CD14-positive monocyte (primary cell): ENCODE measurements at regions not wholly inside any gene's neighbourhood (a gene's known extent, or its start where the extent isn't known, plus 50 kb on each side); places are given as distances from the start of the nearest gene placed in this dataset.
A peak's percentile ranks its signal among the peaks of the same experiment; 100 is the strongest.

Experiments
- DNase-seq, 3 donors: peaks; one replicate each; pipeline ENCODE4 v3.0.0-alpha.2; 2011 to 2022
- H2AFZ ChIP-seq: 2 replicates; pipeline ENCODE4 v1.6.0; 2012; ENCODE audit warnings: mild to moderate bottlenecking, low read depth, low read length, inconsistent platforms; ENCODE audit not compliant: insufficient read depth, poor library complexity, severe bottlenecking
- H3K27ac ChIP-seq, 2 donors: 1 replicate in 1 of 2; 2 replicates in 1 of 2; pipeline ENCODE4 v1.5.1; 2012 to 2013; ENCODE audit warnings: low read length in 2 of 2, control low read depth in 1 of 2, inconsistent platforms in 1 of 2, low read depth in 1 of 2, mild to moderate bottlenecking in 1 of 2
- H3K27me3 ChIP-seq, 2 donors: one replicate each; pipeline versions ENCODE4 v1.6.0 to v1.6.1; 2011 to 2013; ENCODE audit warnings: low read length in 2 of 2; ENCODE audit not compliant: control insufficient read depth in 2 of 2, insufficient read depth in 2 of 2
- H3K36me3 ChIP-seq, 2 donors: replicated peaks in 1 of 2; 1 replicate in 1 of 2; 2 replicates in 1 of 2; pipeline versions ENCODE4 v1.5.1 to v1.6.1; 2012 to 2013; ENCODE audit warnings: low read length in 2 of 2, control low read depth in 1 of 2, inconsistent platforms in 1 of 2, mild to moderate bottlenecking in 1 of 2; ENCODE audit not compliant: insufficient read depth in 2 of 2, control insufficient read depth in 1 of 2
- H3K4me1 ChIP-seq, 2 donors: 1 replicate in 1 of 2; 2 replicates in 1 of 2; pipeline versions ENCODE4 v1.5.1 to v1.6.1; 2012 to 2013; ENCODE audit warnings: low read length in 2 of 2, control low read depth in 1 of 2, inconsistent platforms in 1 of 2, mild to moderate bottlenecking in 1 of 2, moderate library complexity in 1 of 2; ENCODE audit not compliant: insufficient read depth in 2 of 2, control insufficient read depth in 1 of 2
- H3K4me2 ChIP-seq: replicated peaks from 2 replicates; pipeline ENCODE3; 2012; ENCODE audit warnings: low read length, moderate library complexity, mild to moderate bottlenecking; ENCODE audit not compliant: poor library complexity, severe bottlenecking; ENCODE audit errors: extremely low read depth
- H3K4me3 ChIP-seq, 3 experiments: fragments of 200-600 bp in 1 of 3; sonication (generic) in 1 of 3; replicated peaks in 1 of 3; 1 replicate in 2 of 3; 2 replicates in 1 of 3; pipeline ENCODE4 v1.5.1; 2011 to 2013; ENCODE audit warnings: low read length in 3 of 3, mild to moderate bottlenecking in 3 of 3, control low read depth in 2 of 3, low read depth in 2 of 3, inconsistent platforms in 1 of 3, moderate library complexity in 1 of 3
- H3K79me2 ChIP-seq: 2 replicates; pipeline ENCODE4 v1.6.0; 2012; ENCODE audit warnings: mild to moderate bottlenecking, control low read depth, inconsistent platforms, low read length, moderate library complexity; ENCODE audit not compliant: insufficient read depth
- H3K9ac ChIP-seq: 2 replicates; pipeline ENCODE4 v1.6.0; 2017; ENCODE audit warnings: low read length, mild to moderate bottlenecking; ENCODE audit not compliant: insufficient read depth, poor library complexity, severe bottlenecking
- H3K9me3 ChIP-seq, 2 donors: replicated peaks in 1 of 2; 1 replicate in 1 of 2; 2 replicates in 1 of 2; pipeline versions ENCODE4 v1.5.1 to v1.6.1; 2012 to 2013; ENCODE audit warnings: low read length in 2 of 2, control low read depth in 1 of 2; ENCODE audit not compliant: control insufficient read depth in 1 of 2, insufficient read depth in 1 of 2
- H4K20me1 ChIP-seq: 2 replicates; pipeline ENCODE4 v1.6.0; 2012; ENCODE audit warnings: mild to moderate bottlenecking, low read length, control low read depth, moderate library complexity; ENCODE audit not compliant: insufficient read depth
- H3K27ac Mint-ChIP-seq, 7 donors: one replicate each; pipeline ENCODE4 v1.8.0; 2020; ENCODE audit warnings: mild to moderate bottlenecking in 7 of 7, mixed read lengths in 7 of 7, moderate library complexity in 6 of 7, inconsistent platforms in 2 of 7
- H3K27me3 Mint-ChIP-seq, 3 donors: one replicate each; pipeline ENCODE4 v1.8.0; 2021 to 2022; ENCODE audit warnings: low read depth in 3 of 3, mild to moderate bottlenecking in 3 of 3, mixed read lengths in 3 of 3, moderate library complexity in 3 of 3, inconsistent platforms in 1 of 3
- H3K36me3 Mint-ChIP-seq, 2 donors: one replicate each; pipeline ENCODE4 v1.8.0; 2020; ENCODE audit warnings: mixed read lengths in 2 of 2, inconsistent platforms in 1 of 2, mild to moderate bottlenecking in 1 of 2
- H3K4me1 Mint-ChIP-seq: one replicate; pipeline ENCODE4 v1.8.0; 2020; ENCODE audit warnings: mild to moderate bottlenecking, mixed read lengths
- H3K4me3 Mint-ChIP-seq, 2 donors: one replicate each; pipeline ENCODE4 v1.8.0; 2020; ENCODE audit warnings: mild to moderate bottlenecking in 2 of 2, mixed read lengths in 2 of 2, moderate library complexity in 1 of 2
- H3K9me3 Mint-ChIP-seq, 7 donors: one replicate each; pipeline ENCODE4 v1.8.0; 2020 to 2022; ENCODE audit warnings: mixed read lengths in 7 of 7, mild to moderate bottlenecking in 6 of 7, moderate library complexity in 6 of 7, inconsistent platforms in 2 of 7
- WGBS: methylation state at CpG from one replicate; pipeline ENCODE4 v1.1.5; 2013; ENCODE audit warnings: missing lambda C conversion rate; ENCODE audit not compliant: insufficient coverage; 5-methylcytosine and 5-hydroxymethylcytosine counted together
- intact Hi-C, 2 donors: fragments of 100-400 bp; cut with micrococcal nuclease; formaldehyde crosslinking; loops; one replicate each; pipeline versions ENCODE4 v1.15.0 to v1.15.1; 2023
- TF ChIP-seq, protein P1 (sequence below): fragments of 200-600 bp; IDR thresholded peaks from one replicate; pipeline ENCODE4 v1.8.0; 2022; ENCODE audit warnings: antibody characterized with exemption, mild to moderate bottlenecking

DNA sequence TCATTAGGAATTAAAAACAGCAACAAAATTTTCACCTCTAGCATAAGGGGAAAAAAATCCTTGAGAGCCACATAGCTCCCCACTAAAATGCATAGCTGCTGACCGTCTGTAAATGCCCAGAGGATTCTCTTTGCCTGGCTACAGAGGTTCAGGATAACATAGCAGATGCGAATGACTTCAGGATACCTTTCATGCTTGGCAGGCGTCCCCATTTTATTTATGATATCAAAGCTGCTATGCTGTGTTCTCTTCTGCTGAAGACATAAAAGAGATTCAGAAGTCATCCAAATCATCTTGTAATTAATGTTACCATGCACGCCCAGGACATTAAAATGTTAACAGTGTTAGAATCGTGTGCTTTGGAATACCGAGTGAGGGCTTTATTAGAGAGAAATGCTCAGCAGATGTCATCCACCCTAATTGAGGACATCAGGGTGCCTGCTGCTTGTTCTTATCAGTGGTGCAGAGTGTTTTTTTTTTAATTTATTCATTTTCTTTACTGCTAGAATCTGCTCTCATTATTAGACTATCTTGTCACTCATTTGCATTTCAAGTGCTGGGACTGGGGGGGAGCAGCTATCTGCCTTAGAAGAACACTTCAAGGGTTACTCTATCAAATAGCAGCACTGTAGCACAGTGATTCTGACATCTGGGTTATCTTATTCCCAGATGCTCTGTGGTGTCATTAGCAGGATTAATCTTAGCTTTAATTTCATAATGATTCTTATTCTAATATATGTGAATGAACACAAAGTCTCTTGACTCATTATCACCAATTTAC, 139.5 kb downstream of the ZNF326 start:
- H3K4me3 ChIP-seq, result no peak overlapping the region
- H4K20me1 ChIP-seq, result no peaks in the 10 kb centered on the region
- no peak for DNase-seq
- Mint-ChIP-seq H3K4me1 (no peaks in the 10 kb centered on the region), H3K27ac (no peak overlapping the region), H3K4me3 (no peak overlapping the region), H3K9me3 (peaks cover 2 to 17% (median 9%) of the 10 kb centered on the region in 7 donors), H3K36me3 (no peaks in the 10 kb centered on the region), H3K27me3 (peaks cover 1 to 8% (median 2%) of the 10 kb centered on the region in 3 donors)
- no peak overlapping the region for H3K27ac ChIP-seq
- H3K4me2 ChIP-seq, result no peak overlapping the region
- H3K9me3 ChIP-seq, result peaks cover 0 to 6% of the 10 kb centered on the region in 2 donors
- H2AFZ ChIP-seq, result no peak overlapping the region
- no peaks in the 10 kb centered on the region for H3K4me1 ChIP-seq
- H3K9ac ChIP-seq, result no peak overlapping the region
- no peaks in the 10 kb centered on the region for H3K36me3 ChIP-seq
- intact Hi-C loops, result no loop called here
- H3K79me2 ChIP-seq, result no peaks in the 10 kb centered on the region
- peaks cover 0 to 3% of the 10 kb centered on the region in 2 donors for H3K27me3 ChIP-seq
- 91% methylated on average over 5 of the region's 6 CpGs for WGBS
- TF ChIP-seq, protein P1, sequence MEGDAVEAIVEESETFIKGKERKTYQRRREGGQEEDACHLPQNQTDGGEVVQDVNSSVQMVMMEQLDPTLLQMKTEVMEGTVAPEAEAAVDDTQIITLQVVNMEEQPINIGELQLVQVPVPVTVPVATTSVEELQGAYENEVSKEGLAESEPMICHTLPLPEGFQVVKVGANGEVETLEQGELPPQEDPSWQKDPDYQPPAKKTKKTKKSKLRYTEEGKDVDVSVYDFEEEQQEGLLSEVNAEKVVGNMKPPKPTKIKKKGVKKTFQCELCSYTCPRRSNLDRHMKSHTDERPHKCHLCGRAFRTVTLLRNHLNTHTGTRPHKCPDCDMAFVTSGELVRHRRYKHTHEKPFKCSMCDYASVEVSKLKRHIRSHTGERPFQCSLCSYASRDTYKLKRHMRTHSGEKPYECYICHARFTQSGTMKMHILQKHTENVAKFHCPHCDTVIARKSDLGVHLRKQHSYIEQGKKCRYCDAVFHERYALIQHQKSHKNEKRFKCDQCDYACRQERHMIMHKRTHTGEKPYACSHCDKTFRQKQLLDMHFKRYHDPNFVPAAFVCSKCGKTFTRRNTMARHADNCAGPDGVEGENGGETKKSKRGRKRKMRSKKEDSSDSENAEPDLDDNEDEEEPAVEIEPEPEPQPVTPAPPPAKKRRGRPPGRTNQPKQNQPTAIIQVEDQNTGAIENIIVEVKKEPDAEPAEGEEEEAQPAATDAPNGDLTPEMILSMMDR, result no peak

DNA sequence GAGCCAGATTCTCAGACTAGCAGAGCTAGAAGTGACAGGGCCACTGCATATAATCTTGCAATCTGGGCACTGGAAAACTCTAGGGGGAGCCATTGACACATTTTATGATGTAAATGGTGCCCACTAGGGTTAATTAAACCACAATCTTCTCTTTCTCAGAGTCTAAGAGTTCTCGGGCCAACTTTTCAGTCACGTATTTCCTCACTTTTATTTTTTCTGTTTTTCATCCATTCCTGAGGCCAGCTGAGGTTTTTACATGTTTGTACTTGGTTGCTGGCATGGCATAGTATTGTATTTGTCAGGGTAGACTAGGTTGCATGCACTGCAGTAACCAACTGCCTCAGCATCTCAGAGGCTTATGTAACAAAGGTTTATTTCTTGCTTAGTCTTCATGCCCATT, 138.2 kb downstream of the ZNF326 start:
- intact Hi-C loops, result no loop called here
- H3K27me3 ChIP-seq, result peaks cover 0 to 5% of the 10 kb centered on the region in 2 donors
- Mint-ChIP-seq H3K9me3 (peaks cover 0 to 11% (median 3%) of the 10 kb centered on the region in 7 donors), H3K36me3 (no peaks in the 10 kb centered on the region), H3K27ac (no peak overlapping the region), H3K27me3 (peaks cover 2 to 18% (median 8%) of the 10 kb centered on the region in 3 donors), H3K4me3 (no peak overlapping the region), H3K4me1 (no peaks in the 10 kb centered on the region)
- no peak overlapping the region for H2AFZ ChIP-seq
- no peaks in the 10 kb centered on the region for H4K20me1 ChIP-seq
- no peak overlapping the region for H3K4me2 ChIP-seq
- H3K79me2 ChIP-seq, result no peaks in the 10 kb centered on the region
- no peaks in the 10 kb centered on the region for H3K36me3 ChIP-seq
- H3K27ac ChIP-seq, result no peak overlapping the region
- no peak for DNase-seq
- no peak overlapping the region for H3K9ac ChIP-seq
- H3K9me3 ChIP-seq, result no peaks in the 10 kb centered on the region
- no CpG with 5 or more reads among the region's 2 CpGs for WGBS
- H3K4me3 ChIP-seq, result no peak overlapping the region
- TF ChIP-seq, protein P1, result peak; percentile 17
- no peaks in the 10 kb centered on the region for H3K4me1 ChIP-seq
